IMR-90 (cell line): ENCODE measurements at regions not wholly inside any gene's neighbourhood (a gene's known extent, or its start where the extent isn't known, plus 50 kb on each side); places are given as distances from the start of the nearest gene placed in this dataset.

ENCODE experiments used
- BHLHE40 ChIP-seq: fragments of 150-350 bp; IDR thresholded peaks from 2 replicates; pipeline ENCODE4 v1.6.1; 2016; ENCODE audit warnings: mild to moderate bottlenecking, low read depth, low read length
- CEBPB ChIP-seq: IDR thresholded peaks from 2 replicates; pipeline ENCODE4 v1.6.1; 2012; ENCODE audit warnings: low read depth, low read length, improper control_type of control experiment
- MAFK ChIP-seq: IDR thresholded peaks from 2 replicates; pipeline ENCODE4 v1.6.1; 2012; ENCODE audit warnings: low read depth, low read length, improper control_type of control experiment
- MXI1 ChIP-seq: IDR thresholded peaks from 2 replicates; pipeline ENCODE4 v1.6.1; 2012; ENCODE audit warnings: low read depth, mild to moderate bottlenecking, low read length, moderate library complexity, borderline replicate concordance
- POLR2A ChIP-seq: IDR thresholded peaks from 2 replicates; pipeline ENCODE4 v1.6.1; 2012; ENCODE audit warnings: mild to moderate bottlenecking, low read depth, low read length
- RAD21 ChIP-seq: IDR thresholded peaks from 2 replicates; pipeline ENCODE4 v1.6.1; 2012; ENCODE audit warnings: low read length, improper control_type of control experiment
- RCOR1 ChIP-seq: IDR thresholded peaks from 2 replicates; pipeline ENCODE4 v1.6.1; 2012; ENCODE audit warnings: mild to moderate bottlenecking, low read length, improper control_type of control experiment; ENCODE audit not compliant: insufficient replicate concordance
- RFX5 ChIP-seq: IDR thresholded peaks from 2 replicates; pipeline ENCODE4 v1.8.0; 2012; ENCODE audit warnings: low read depth, mild to moderate bottlenecking, low read length, moderate library complexity
- USF2 ChIP-seq: fragments of 150-350 bp; IDR thresholded peaks from 2 replicates; pipeline ENCODE4 v1.6.1; 2017; ENCODE audit warnings: mild to moderate bottlenecking, antibody characterized with exemption, low read length, low read depth
- TF ChIP-seq, protein P1 (sequence below): conservative IDR thresholded peaks from 2 replicates; pipeline ENCODE4 v1.5.1; 2012; ENCODE audit warnings: mild to moderate bottlenecking, low read depth, low read length, improper control_type of control experiment

DNA sequence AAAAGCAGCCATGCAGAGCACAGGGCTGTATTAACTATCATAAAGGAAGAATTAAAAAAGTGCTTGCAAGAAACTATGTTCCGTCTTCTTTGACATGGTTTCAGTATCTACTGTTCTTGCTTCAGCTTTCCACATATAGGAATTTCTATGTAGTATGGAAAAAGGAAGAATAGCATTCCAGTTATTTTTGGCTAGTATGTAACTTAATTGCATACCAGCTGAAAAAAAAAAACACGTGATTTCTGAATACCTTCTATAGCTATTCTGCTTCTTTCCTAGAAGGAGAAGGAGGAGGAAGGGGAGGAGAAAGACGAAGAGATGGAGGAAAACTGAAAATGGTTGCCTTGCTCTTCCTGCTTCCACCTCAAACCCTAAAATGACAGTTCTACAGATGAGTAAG lies 619.0 kb downstream of the KCTD12 start:
- TF ChIP-seq RCOR1 (no peak), POLR2A (no peak), RAD21 (no peak), USF2 (no peak), CEBPB (no peak), MAFK (no peak), RFX5 (no peak), BHLHE40 (no peak), MXI1 (no peak)
- TF ChIP-seq, protein P1, sequence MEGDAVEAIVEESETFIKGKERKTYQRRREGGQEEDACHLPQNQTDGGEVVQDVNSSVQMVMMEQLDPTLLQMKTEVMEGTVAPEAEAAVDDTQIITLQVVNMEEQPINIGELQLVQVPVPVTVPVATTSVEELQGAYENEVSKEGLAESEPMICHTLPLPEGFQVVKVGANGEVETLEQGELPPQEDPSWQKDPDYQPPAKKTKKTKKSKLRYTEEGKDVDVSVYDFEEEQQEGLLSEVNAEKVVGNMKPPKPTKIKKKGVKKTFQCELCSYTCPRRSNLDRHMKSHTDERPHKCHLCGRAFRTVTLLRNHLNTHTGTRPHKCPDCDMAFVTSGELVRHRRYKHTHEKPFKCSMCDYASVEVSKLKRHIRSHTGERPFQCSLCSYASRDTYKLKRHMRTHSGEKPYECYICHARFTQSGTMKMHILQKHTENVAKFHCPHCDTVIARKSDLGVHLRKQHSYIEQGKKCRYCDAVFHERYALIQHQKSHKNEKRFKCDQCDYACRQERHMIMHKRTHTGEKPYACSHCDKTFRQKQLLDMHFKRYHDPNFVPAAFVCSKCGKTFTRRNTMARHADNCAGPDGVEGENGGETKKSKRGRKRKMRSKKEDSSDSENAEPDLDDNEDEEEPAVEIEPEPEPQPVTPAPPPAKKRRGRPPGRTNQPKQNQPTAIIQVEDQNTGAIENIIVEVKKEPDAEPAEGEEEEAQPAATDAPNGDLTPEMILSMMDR, result no peak
